Motor neuron (in vitro differentiated cells): ENCODE measurements at regions not wholly inside any gene's neighbourhood (a gene's known extent, or its start where the extent isn't known, plus 50 kb on each side); places are given as distances from the start of the nearest gene placed in this dataset.
A peak's percentile ranks its signal among the peaks of the same experiment; 100 is the strongest.
"Not testable (repeated sequence)": the region's sequence is repeated elsewhere in the genome, so short reads cannot be mapped to it uniquely, and the experiment has no call there.

ENCODE experiments used
- ATAC-seq, 8 experiments: fragments of 200-7000 bp; cut with Tn5 transposase; replicated peaks in 6 of 8; 2 replicates each; pipeline ENCODE4 v1.8.0; 2021; ENCODE audit warnings: mild to moderate bottlenecking in 8 of 8, moderate library complexity in 8 of 8
- H3K27ac ChIP-seq, 2 donors: fragments of 250-450 bp; sonication (Bioruptor Pico); 2 replicates each; pipeline ENCODE4 v1.9.0; 2021; ENCODE audit warnings: antibody characterized with exemption in 2 of 2, mild to moderate bottlenecking in 2 of 2, moderate library complexity in 1 of 2
- H3K4me1 ChIP-seq, 2 donors: fragments of 250-450 bp; sonication (Bioruptor Pico); replicated peaks in 1 of 2; 2 replicates each; pipeline ENCODE4 v1.6.1; 2021; ENCODE audit warnings: antibody characterized with exemption in 2 of 2, mild to moderate bottlenecking in 2 of 2, moderate library complexity in 1 of 2
- H3K4me3 ChIP-seq, 5 donors: fragments of 250-450 bp; sonication (Bioruptor Pico); 2 replicates each; pipeline ENCODE4 v1.9.0; 2021; ENCODE audit warnings: antibody characterized with exemption in 5 of 5, mild to moderate bottlenecking in 5 of 5, moderate library complexity in 4 of 5
- WGBS, 10 experiments: fragments of 450-650 bp; shearing (Covaris generic); methylation state at CpG; one replicate each; pipeline ENCODE4 v1.0.0; 2022; 5-methylcytosine and 5-hydroxymethylcytosine counted together
- in situ Hi-C, 9 experiments: fragments of 400-800 bp; cut with MboI; loops; one replicate each; pipeline ENCODE4 v1.15.0; 2021; ENCODE audit warnings: low sequenced_read_pairs in 9 of 9, low pct_unique_long_range_greater_than_20kb in 2 of 9; ENCODE audit not compliant: unreplicated experiment in 9 of 9

GRCh38 chr5:82509762-82510161 is 231.6 kb upstream of the RPS23 start:
- Histone ChIP-seq H3K4me1 (peaks cover 7 to 10% of the 10 kb centered on the region in 2 donors), H3K27ac (no peak overlapping the region), H3K4me3 (no peak overlapping the region)
- WGBS, 10 experiments, result 14 to 100% (median 40%) methylated on average over 1 of the region's 1 CpG; no CpG with 5 or more reads in 4 of the 10 experiments
- in situ Hi-C loops, result no loop called here
- ATAC-seq, result no peak

GRCh38 chr5:82506390-82506789 is 228.2 kb upstream of the RPS23 start:
- H3K27ac ChIP-seq, ATAC-seq, H3K4me1 ChIP-seq, H3K4me3 ChIP-seq, in situ Hi-C loops: not testable (repeated sequence)
- 30 to 100% (median 80%) methylated on average over 1 to 2 of the region's 3 CpGs; no CpG with 5 or more reads in 2 of the 10 experiments for WGBS, 10 experiments

GRCh38 chr5:82499725-82500244 is 221.6 kb upstream of the RPS23 start:
- no peak for ATAC-seq
- in situ Hi-C loops, result no loop called here
- Histone ChIP-seq H3K4me3 (no peak overlapping the region), H3K4me1 (no peaks in the 10 kb centered on the region), H3K27ac (no peak overlapping the region)
- 28 to 100% (median 85%) methylated on average over 1 to 2 of the region's 2 CpGs for WGBS, 10 experiments

DNA sequence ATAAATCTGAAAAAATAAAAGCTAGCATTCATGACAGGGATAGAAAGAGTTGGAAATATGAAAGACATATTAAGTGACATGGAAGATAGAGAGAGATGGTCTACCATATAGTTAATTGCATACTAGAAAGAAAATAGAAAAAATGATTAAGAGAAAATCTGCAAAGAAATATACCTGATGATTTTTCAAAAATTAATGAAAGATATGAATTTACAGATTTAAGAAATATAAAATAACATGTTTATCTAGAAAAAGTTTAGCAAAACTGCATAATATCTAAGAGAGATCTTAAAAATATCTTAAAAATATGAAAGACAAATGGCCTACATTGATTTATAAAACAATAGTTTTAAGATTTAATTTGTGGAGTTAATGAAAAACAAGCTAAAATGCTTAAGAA is 219.1 kb upstream of the RPS23 start:
- Histone ChIP-seq H3K4me1 (no peaks in the 10 kb centered on the region), H3K4me3 (no peak overlapping the region), H3K27ac (no peak overlapping the region)
- in situ Hi-C loops, result no loop called here
- no peak for ATAC-seq

GRCh38 chr5:82494942-82495341 is 216.8 kb upstream of the RPS23 start:
- no peaks in the 10 kb centered on the region for H3K4me1 ChIP-seq
- H3K4me3 ChIP-seq, result no peak overlapping the region
- ATAC-seq, result no peak
- H3K27ac ChIP-seq, result no peak overlapping the region
- in situ Hi-C loops, result no loop called here

GRCh38 chr5:82493221-82493620 is 215.1 kb upstream of the RPS23 start:
- H3K4me3 ChIP-seq, result no peak overlapping the region
- H3K27ac ChIP-seq, result no peak overlapping the region
- no peaks in the 10 kb centered on the region for H3K4me1 ChIP-seq
- in situ Hi-C loops, result no loop called here
- no peak for ATAC-seq

DNA sequence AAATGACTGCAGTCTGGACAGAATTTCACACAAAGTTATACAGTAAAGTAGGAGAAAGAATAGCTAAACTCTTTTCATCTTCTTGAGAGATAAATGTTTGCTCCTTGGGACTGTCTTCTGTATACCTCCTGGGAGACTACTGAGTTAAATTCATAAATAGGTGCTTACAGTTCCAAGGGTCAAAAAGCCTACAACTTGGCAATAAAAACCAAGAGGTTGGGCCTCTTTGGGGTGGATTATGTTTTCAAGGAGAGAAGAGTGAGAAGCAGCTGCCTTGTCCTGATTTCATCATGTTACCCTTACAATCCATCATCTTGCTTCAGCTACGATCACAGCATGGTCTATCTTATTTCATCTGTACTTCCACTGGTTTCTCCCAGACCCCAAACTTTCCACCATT is 213.2 kb upstream of the RPS23 start:
- Histone ChIP-seq H3K4me3 (no peak overlapping the region), H3K27ac (no peak overlapping the region), H3K4me1 (no peaks in the 10 kb centered on the region)
- 57 to 100% (median 83%) methylated on average over 1 of the region's 1 CpG; no CpG with 5 or more reads in 3 of the 10 experiments for WGBS, 10 experiments
- in situ Hi-C loops, result no loop called here
- ATAC-seq, result no peak

DNA sequence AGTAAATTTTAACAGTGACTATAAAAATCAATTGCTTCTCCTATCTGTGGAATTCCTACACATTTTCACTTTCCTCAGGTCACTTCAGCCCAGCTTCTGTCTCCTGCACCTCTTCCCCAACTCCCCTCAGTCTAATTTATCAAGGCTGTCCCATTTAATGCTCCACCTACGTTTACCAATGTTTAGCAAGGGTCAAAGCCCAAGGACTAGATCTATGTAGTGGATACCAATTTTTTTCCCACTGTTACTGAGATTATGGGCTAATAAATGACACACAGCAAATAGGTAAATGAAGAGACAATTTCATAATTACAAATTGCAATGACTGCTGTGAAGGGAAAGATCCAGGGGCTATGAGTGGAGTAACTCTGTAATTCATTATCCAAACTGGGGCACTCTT is 211.5 kb upstream of the RPS23 start:
- ATAC-seq, result no peak
- Histone ChIP-seq H3K4me3 (no peak overlapping the region), H3K4me1 (no peaks in the 10 kb centered on the region), H3K27ac (no peak overlapping the region)
- in situ Hi-C loops, result no loop called here
- 0 to 100% (median 66%) methylated on average over 1 of the region's 1 CpG; no CpG with 5 or more reads in 4 of the 10 experiments for WGBS, 10 experiments

DNA sequence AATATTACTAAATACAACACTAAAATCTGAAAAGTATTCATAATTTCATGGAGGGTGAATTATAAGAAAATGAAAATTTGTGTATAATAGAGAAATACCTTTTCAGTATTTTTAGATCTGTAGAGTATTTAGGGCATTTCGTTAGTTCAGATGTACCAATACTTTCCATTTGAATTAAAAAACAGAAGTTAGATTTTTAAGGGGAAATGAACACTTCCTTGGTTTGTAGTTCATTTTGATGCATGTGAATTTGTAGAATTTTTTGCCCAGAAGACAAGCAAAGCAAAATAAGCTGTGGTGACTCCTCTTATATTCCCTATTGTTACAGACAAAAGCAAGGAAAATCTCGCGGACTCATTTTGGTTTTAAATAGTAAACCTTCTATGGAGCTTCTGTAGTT is 209.0 kb upstream of the RPS23 start:
- ATAC-seq, result no peak
- Histone ChIP-seq H3K4me1 (no peaks in the 10 kb centered on the region), H3K4me3 (no peak overlapping the region), H3K27ac (no peak overlapping the region)
- 0 to 98% (median 87%) methylated on average over 1 to 3 of the region's 3 CpGs; no CpG with 5 or more reads in 1 of the 10 experiments for WGBS, 10 experiments
- in situ Hi-C loops, result no loop called here

- Histone ChIP-seq H3K4me1 (peaks cover 0 to 6% of the 10 kb centered on the region in 2 donors), H3K27ac (no peak overlapping the region), H3K4me3 (no peak overlapping the region)
- no peak for ATAC-seq
- 30 to 100% (median 72%) methylated on average over 1 to 4 of the region's 4 CpGs; no CpG with 5 or more reads in 2 of the 10 experiments for WGBS, 10 experiments
- in situ Hi-C loops, result no loop called here
Observed at GRCh38 chr5:82480331-82480730, 202.2 kb upstream of the RPS23 start.

- Histone ChIP-seq H3K27ac (no peak overlapping the region), H3K4me3 (no peak overlapping the region), H3K4me1 (peaks cover 0 to 6% of the 10 kb centered on the region in 2 donors)
- WGBS, 10 experiments, result 33 to 100% (median 80%) methylated on average over 1 of the region's 1 CpG; no CpG with 5 or more reads in 2 of the 10 experiments
- in situ Hi-C loops, result no loop called here
- ATAC-seq, result no peak
Observed at GRCh38 chr5:82476155-82476554, 198.0 kb upstream of the RPS23 start.

- H3K27ac ChIP-seq, result no peak overlapping the region
- in situ Hi-C loops, result loop anchor here in 1 of 9 experiments (25.0 kb wide), 1 partner anchor 111 kb away; no protein-coding TSS in a partner anchor
- peaks cover 0 to 6% of the 10 kb centered on the region in 2 donors for H3K4me1 ChIP-seq
- no peak for ATAC-seq
- no peak overlapping the region for H3K4me3 ChIP-seq
Observed at GRCh38 chr5:82473262-82473661, 195.1 kb upstream of the RPS23 start.

DNA sequence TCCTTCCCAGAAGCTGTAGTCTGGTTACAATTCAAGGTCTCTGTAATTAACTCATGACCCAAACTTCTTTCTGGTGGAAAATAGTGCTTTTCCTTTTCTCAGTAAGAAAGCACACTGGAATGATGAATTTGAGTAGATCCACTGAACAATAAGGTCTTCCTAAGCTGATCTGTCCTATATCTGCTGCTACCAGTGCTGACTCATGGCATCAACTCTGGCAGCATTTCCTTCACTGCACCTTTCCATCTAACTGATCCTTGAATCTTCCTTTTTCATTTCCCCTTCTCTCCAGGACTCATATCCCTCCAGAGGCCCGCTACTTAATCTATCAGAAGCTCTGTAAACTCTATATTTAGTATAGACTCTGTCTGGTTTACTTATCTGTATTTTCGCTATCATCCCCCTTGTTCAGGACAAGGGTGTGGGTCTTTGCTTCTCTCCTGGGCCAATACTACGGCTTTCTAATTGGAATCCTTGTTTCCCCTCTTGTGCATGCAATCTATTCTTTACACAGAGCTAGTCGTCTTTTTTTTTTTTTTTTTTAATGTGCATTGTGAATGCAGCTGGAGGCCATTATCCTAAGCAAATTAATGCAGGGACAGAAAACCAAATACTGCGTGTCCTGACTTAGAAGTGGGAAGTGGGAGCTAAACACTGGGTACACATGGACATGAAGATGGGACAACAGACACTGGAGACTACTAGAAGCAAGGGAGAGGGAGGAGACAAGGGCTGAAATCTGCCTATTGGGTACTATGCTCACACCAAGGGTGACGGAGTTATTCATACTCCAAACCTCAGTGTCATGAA is 192.2 kb upstream of the RPS23 start:
- ATAC-seq, result peak in 2 of 8 experiments; percentile 67 to 91
- Histone ChIP-seq H3K4me3 (no peak overlapping the region), H3K4me1 (peaks cover 0 to 6% of the 10 kb centered on the region in 2 donors), H3K27ac (no peak overlapping the region)
- in situ Hi-C loops, result loop anchor here in 1 of 9 experiments (25.0 kb wide), 1 partner anchor 108 kb away; no protein-coding TSS in a partner anchor
- WGBS, 10 experiments, result 62 to 100% (median 82%) methylated on average over 2 to 6 of the region's 6 CpGs; no CpG with 5 or more reads in 1 of the 10 experiments
